ENCODE measurements at regions not wholly inside any gene's neighbourhood (a gene's known extent, or its start where the extent isn't known, plus 50 kb on each side); places are given as distances from the start of the nearest gene placed in this dataset.
"Not testable (repeated sequence)": the region's sequence is repeated elsewhere in the genome, so short reads cannot be mapped to it uniquely, and the experiment has no call there.

GRCh38 chr1:109839276-109839675 is 71.4 kb upstream of the CSF1 start:
- TF ChIP-seq CTCF, EP300 (IDR thresholded peaks at IDR 0.05): not testable (repeated sequence)
